Activated CD4-positive, CD25-positive, alpha-beta regulatory T cell (primary cell): ENCODE measurements at regions not wholly inside any gene's neighbourhood (a gene's known extent, or its start where the extent isn't known, plus 50 kb on each side); places are given as distances from the start of the nearest gene placed in this dataset.

Experiments
- DNase-seq, 4 experiments: peaks; one replicate each; lab custom pipeline; 2025; lab: John Stamatoyannopoulos, UW

GRCh38 chr1:42096554-42096953 lies 56.7 kb upstream of the GUCA2B start:
- DNase-seq, result no peak

DNA sequence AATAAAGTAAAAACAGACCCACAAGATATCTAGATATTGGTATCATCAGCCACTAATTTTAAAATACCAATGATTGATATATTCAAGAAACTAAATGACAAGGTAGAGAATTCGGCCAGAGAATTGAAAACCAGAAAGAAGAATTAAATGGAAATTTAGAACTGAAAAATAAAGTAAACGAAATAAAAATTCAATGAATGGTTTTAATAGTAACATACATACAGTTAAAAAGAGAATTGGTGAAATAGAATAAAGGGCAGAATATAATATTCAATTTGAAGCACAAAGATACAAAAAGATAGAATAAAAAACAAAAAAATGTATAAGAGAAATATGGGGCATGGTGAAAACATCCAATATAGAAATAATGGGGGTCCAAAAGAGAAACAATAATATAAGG lies 64.0 kb upstream of the GUCA2B start:
- DNase-seq, result no peak

DNA sequence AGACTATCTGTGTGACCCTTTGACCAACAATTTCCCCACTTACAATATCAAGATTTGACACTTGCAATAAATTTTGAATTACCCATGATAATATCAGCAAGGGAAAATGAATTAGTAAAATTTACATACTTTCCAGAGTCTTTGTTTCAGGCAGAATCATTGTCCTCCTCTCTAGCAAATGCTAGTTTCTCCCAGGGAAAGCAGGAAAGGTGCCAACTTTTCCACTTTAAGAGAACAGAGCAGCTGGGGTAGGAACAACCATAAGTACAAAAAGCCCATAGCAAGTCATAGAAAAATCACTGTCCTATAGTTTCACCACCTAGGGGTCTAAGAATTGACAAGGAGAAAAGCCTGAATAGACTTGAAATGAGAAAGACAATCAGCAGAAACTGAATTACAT lies 67.1 kb upstream of the GUCA2B start:
- no peak for DNase-seq

- DNase-seq, result no peak
These were observed 67.6 kb upstream of the GUCA2B start for GRCh38 chr1:42085596-42085995.

DNA sequence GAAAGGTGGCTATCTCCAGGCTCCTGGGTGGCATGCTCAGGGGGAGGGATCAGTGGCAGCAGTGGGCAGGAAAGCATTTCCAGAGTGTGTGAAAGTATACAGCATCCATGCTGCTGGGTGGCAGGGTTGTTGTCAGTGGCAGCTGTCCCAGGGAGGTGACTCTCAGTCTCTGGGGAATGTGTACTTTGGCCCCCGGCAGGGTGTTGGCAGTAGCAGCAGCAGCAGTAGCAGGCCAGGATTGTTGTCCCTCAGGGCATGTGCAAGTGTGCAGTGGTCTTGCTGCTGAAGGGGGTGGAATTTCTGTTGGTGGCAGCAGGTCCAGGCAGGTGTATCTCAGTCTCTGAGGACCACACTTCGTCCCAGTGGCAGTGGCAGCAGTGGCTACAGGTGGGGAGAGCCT lies 71.7 kb upstream of the GUCA2B start:
- DNase-seq, result no peak

DNA sequence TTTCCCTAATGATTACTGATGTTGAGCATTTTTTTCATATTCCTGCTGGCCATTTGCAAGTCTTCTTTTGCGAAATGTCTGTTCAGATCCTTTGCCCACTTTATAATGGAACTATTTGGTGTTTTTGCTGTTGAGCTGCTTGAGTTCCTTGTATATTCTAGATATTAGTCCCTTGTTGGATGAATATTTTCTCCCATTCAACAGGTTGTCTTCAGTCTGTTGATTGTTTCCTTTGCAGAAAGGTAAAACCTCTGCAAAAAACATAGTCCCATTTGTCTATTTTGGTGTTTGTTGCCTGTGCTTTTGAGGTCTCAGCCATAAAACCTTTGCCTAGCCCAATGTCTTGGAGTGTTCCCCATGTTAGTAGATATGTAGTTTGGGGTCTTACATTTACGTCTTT lies 78.0 kb upstream of the GUCA2B start:
- no peak for DNase-seq

DNA sequence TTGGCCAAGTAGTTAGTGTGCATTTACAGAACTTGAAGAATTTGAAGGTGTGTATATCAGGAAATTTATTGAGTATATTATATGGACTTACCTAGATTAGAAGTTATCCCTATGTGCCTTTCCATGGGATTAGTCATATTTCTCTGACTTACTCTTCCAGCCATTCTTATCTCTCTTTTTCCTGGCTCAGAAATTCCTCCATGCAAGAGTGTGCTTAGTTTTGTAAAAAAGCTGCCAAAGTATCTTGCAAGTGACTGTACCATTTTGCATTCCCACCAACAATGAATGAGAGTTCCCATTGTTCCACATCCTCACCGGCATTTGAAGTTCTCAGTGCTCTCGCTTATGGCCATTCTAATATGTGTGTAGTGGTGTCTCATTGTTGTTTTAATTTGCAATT lies 82.2 kb upstream of the GUCA2B start:
- DNase-seq, result no peak

- DNase-seq, result no peak
These were observed 95.4 kb upstream of the GUCA2B start for GRCh38 chr1:42057800-42058199.

- no peak for DNase-seq
These were observed 96.8 kb upstream of the GUCA2B start for GRCh38 chr1:42056460-42056859.

DNA sequence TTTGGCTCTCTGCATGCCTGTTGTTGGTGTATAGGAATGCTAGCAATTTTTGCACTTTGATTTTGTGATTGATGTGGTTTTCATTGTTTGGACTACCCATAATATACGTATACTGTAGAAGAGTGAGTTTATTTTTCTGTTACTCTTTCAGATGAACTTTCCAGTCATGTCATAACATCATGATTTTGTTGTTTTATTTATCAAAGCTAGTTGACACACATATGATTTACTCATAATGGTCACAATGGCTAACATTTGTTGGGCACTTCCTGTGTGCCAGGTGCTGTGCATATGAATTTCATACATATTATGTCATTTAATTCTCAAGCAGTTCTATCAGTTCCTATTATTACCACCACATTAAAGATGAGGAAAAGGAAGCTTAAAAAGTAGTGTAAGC lies 98.1 kb upstream of the GUCA2B start:
- DNase-seq, result no peak

DNA sequence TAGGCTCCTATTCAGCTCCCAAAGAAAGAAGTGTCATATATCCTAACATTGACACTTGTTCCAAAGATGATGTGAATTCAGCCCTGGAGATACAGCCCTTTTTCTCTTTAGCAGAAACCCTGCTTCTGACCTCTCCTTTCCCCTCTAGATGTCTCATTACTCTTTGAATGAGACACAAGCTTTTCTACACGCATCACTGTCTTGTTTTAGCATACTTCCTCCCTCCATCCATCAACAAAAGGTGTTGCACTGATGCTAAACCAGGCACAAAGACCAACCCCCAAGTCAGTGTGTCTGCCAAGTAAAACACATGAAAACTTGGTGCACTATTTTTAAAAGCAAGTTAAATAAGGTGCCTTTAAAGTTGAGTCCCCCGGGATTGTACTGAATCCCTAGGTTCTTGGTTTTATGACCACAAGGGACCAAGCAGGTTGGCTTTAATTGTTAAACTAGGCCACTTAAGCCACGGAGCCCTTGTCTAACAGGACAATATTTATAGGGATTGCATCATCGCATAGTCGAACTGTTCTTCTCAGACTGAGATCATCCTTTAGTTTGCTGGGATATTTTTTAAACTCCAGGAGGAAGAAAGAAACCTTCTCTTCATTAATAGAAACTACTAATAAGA lies 101.0 kb upstream of the GUCA2B start:
- DNase-seq, result no peak

GRCh38 chr1:42047508-42047880 lies 105.7 kb upstream of the GUCA2B start:
- no peak for DNase-seq

DNA sequence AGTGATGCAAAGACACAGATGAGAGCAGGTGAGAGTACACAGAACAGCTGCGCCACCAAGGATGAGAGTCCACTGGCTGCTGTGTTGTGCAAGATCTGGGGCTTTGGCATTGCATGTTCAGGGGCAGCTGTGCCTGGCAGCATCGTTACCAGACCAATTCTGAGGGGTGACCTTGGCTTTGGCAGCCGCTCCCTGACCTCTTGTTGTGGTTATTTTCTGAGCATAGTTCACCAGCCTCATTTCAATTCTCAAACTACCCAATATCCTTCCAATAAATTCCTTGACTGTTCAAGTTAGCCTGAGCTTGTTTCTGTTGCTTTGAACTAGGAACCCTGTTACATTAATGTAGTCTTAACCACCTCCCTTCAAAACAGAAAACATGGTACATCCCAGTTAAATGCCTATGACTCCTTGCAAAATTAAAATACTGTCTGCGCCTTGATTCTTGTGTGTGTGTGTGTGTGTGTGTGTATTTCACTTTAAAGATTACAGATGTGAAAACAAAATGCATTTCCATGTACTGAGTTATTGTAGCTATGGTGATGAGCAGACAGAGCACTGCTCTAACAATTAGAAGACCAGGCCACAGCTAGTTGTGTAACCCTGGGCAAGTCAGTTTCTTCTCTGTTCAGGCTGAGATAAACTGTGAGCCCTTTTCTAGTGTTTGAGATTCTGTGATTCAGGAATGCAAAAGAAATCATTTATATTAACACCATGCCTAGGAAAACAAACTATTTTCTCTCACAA lies 106.3 kb upstream of the GUCA2B start:
- no peak for DNase-seq

DNA sequence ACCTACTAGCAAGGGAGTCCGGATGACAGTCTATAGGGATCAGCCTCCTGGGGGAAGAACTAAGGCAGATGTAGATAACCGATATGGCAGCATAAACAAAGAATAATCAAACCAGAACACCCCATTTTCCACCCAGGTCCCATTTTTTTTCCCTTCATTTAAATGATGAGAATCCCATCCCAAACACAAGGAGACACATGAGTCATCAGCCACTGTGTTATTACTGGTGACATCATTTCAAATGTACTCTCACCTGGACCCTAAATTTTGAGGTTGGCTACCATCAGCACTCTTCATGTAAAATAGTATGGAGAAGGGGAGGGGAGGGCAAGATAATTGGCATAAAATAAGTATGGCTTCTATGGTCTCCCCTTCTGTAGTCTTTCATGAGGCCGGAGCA lies 108.9 kb upstream of the GUCA2B start:
- no peak for DNase-seq

DNA sequence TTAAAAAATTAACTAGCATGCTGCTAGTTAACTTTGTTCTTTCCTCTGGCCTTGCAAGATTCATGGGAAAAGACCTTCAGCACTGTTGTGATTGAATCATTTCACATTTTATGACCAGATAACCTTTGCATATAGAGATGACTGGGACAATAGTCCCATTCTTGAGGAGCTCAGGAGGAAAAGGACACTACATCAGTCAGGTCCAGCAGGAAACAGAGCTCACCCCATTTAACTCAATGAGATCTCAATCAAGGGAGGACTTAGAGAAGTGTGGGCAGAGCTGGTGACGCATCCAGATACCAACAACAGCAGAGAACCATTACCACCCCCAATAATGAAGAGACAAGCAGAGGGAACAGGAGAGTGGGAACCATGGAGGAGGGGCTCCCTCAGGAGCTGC lies 109.4 kb upstream of the GUCA2B start:
- no peak for DNase-seq

GRCh38 chr1:42043182-42043581 lies 110.0 kb upstream of the GUCA2B start:
- DNase-seq, result no peak

- DNase-seq, result no peak
These were observed 112.2 kb upstream of the GUCA2B start for GRCh38 chr1:42041031-42041430.

DNA sequence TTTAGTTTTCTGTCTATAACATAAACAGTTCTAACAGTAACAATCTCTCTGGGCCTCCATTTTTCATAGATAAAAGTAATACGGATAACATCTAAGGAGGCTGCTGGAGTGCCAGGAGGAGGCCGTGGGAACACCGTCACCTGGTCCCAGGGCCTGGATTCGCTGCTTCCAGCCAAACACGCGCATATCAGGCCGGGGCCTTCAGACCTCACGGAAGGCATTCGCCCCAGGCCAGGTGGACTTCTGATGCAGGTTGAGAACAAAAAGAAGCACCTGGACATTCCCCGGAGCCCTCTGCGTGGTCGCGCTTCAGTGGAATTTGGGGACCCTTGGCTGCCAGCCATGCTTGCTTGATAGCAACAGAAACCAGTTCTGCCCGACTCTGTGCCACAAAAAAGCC lies 113.1 kb upstream of the GUCA2B start:
- DNase-seq, result no peak

GRCh38 chr1:42038261-42038660 lies 114.9 kb upstream of the GUCA2B start:
- no peak for DNase-seq

DNA sequence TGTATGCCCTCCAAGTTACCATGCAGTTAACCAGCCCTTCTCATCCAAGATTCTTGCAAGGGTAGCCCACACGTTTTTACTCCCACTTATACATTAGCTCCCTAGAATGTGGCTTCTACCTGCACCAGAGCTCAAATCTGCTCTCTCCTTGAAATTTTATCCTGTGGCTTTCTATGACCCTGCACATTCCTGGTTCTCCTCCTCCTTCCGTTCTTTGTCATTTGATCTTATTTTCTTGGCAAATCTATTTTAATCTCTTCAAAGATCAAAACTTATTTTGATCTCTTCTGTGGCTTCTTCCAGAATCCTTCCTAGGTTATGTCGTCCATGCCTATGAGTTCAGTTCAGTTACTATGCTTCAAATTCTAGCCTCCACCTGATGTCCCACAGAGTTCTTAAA lies 115.6 kb upstream of the GUCA2B start:
- DNase-seq, result no peak

- DNase-seq, result no peak
These were observed 116.0 kb upstream of the GUCA2B start for GRCh38 chr1:42037161-42037560.

GRCh38 chr1:42035830-42036604 lies 117.2 kb upstream of the GUCA2B start:
- peak; percentile 96 to 98 (median 96) for DNase-seq

GRCh38 chr1:42035205-42035829 lies 116.6 kb upstream of the HIVEP3 start:
- peak in 2 of 4 experiments; percentile 55 to 65 for DNase-seq
